A673 (cell line): ENCODE measurements at regions not wholly inside any gene's neighbourhood (a gene's known extent, or its start where the extent isn't known, plus 50 kb on each side); places are given as distances from the start of the nearest gene placed in this dataset.

Source experiments
- BruUV-seq: library from RNA; stranded (reverse); fragments of 400-500 nt; replicated peaks from 2 replicates; lab custom pipeline; 2021; lab: Mats Ljungman, UMichigan
- CTCF ChIA-PET: fragments of 300-600 bp; sonication (Branson Sonifier 250); formaldehyde crosslinking; loops from one replicate; lab custom pipeline; 2022; ENCODE audit warnings: antibody characterized with exemption; lab: Charles Lee
- POLR2A ChIA-PET: fragments of 300-600 bp; sonication (Branson Sonifier 250); formaldehyde crosslinking; loops from one replicate; lab custom pipeline; 2022; ENCODE audit warnings: antibody characterized with exemption; ENCODE audit not compliant: low non-redundant PET; lab: Charles Lee
- DNase-seq: peaks from one replicate; pipeline ENCODE4 v3.0.0-alpha.2; 2015; ENCODE audit warnings: low spot score
- H3K27ac ChIP-seq: fragments of 200-600 bp; sonication (generic); 2 replicates; pipeline ENCODE4 v1.5.1; 2016; ENCODE audit warnings: mixed run types, low read depth, mild to moderate bottlenecking, mixed read lengths, antibody characterized with exemption, low read length; ENCODE audit not compliant: poor library complexity, severe bottlenecking
- H3K27me3 ChIP-seq: fragments of 200-600 bp; sonication (generic); replicated peaks from 2 replicates; pipeline ENCODE4 v1.6.1; 2017; ENCODE audit warnings: mixed run types, low read depth, mild to moderate bottlenecking, mixed read lengths, antibody characterized with exemption, low read length; ENCODE audit not compliant: insufficient read depth, poor library complexity
- H3K36me3 ChIP-seq: fragments of 200-600 bp; sonication (generic); 2 replicates; pipeline ENCODE4 v1.6.1; 2016; ENCODE audit warnings: mixed run types, mild to moderate bottlenecking, mixed read lengths, antibody characterized with exemption, low read length; ENCODE audit not compliant: insufficient read depth, poor library complexity, severe bottlenecking
- H3K4me1 ChIP-seq: fragments of 200-600 bp; sonication (generic); 2 replicates; pipeline ENCODE4 v1.6.1; 2017; ENCODE audit warnings: mixed run types, mild to moderate bottlenecking, mixed read lengths, antibody characterized with exemption, low read length; ENCODE audit not compliant: insufficient read depth, poor library complexity, severe bottlenecking
- H3K4me3 ChIP-seq: fragments of 200-600 bp; sonication (generic); 2 replicates; pipeline ENCODE4 v1.5.1; 2016; ENCODE audit warnings: low read depth, mixed run types, mild to moderate bottlenecking, mixed read lengths, low read length; ENCODE audit not compliant: poor library complexity, severe bottlenecking
- H3K9me3 ChIP-seq: fragments of 200-600 bp; sonication (generic); 2 replicates; pipeline ENCODE4 v1.6.1; 2016; ENCODE audit warnings: mixed run types, low read depth, mild to moderate bottlenecking, mixed read lengths, antibody characterized with exemption, low read length; ENCODE audit not compliant: poor library complexity, severe bottlenecking
- EZH2 ChIP-seq: fragments of 200-600 bp; sonication (generic); IDR thresholded peaks from 2 replicates; pipeline ENCODE4 v1.6.1; 2017; ENCODE audit warnings: borderline replicate concordance, low read depth, mild to moderate bottlenecking, mixed read lengths, antibody characterized with exemption, low read length; ENCODE audit not compliant: poor library complexity, severe bottlenecking
- intact Hi-C: fragments of 100-400 bp; cut with micrococcal nuclease; formaldehyde crosslinking; loops from one replicate; pipeline ENCODE4 v1.10.0; 2022; ENCODE audit not compliant: unreplicated experiment
- TF ChIP-seq, protein P1 (sequence below): fragments of 300-800, 200-600 bp; sonication (generic); conservative IDR thresholded peaks from 2 replicates; pipeline ENCODE4 v1.5.1; 2017; ENCODE audit warnings: low read depth, mild to moderate bottlenecking, antibody characterized with exemption, low read length, moderate library complexity, mixed read lengths

- CTCF ChIA-PET = no interaction called here
- TF ChIP-seq, protein P1, sequence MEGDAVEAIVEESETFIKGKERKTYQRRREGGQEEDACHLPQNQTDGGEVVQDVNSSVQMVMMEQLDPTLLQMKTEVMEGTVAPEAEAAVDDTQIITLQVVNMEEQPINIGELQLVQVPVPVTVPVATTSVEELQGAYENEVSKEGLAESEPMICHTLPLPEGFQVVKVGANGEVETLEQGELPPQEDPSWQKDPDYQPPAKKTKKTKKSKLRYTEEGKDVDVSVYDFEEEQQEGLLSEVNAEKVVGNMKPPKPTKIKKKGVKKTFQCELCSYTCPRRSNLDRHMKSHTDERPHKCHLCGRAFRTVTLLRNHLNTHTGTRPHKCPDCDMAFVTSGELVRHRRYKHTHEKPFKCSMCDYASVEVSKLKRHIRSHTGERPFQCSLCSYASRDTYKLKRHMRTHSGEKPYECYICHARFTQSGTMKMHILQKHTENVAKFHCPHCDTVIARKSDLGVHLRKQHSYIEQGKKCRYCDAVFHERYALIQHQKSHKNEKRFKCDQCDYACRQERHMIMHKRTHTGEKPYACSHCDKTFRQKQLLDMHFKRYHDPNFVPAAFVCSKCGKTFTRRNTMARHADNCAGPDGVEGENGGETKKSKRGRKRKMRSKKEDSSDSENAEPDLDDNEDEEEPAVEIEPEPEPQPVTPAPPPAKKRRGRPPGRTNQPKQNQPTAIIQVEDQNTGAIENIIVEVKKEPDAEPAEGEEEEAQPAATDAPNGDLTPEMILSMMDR = no peak
- TF ChIP-seq EZH2 = no peak
- Histone ChIP-seq H3K4me3 (no peak overlapping the region), H3K4me1 (no peaks in the 10 kb centered on the region), H3K9me3 (no peaks in the 10 kb centered on the region), H3K27me3 (no peaks in the 10 kb centered on the region), H3K27ac (no peak overlapping the region), H3K36me3 (no peaks in the 10 kb centered on the region)
- intact Hi-C loops = no loop called here
- POLR2A ChIA-PET = no interaction called here
- no TSS peak for BruUV-seq
- DNase-seq = no peak
These were observed 55.8 kb upstream of the SPATA13 start for GRCh38 chr13:24104723-24105122.

DNA sequence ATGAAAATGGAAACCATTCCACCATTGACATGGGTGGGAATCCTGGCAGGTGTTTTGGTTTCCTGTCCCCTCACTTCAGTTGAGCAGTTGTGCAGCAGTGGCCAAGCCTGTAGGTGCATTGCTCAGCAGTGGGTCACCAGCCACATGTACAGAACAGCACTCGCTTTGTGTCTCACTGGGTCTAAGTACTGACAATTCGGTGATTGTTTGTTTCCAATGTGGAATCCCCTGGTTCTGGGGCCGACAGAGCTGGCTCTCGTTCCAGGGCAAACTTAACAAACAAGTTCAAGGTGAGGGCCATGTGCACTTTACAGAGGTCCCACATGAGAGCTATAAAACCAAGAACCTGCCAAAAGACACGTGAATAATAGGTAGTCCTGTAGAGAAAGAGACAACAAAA is 54.1 kb upstream of the SPATA13 start:
- Histone ChIP-seq H3K4me1 (no peaks in the 10 kb centered on the region), H3K4me3 (no peak overlapping the region), H3K27ac (no peak overlapping the region), H3K9me3 (no peaks in the 10 kb centered on the region), H3K36me3 (no peaks in the 10 kb centered on the region), H3K27me3 (no peaks in the 10 kb centered on the region)
- TF ChIP-seq, protein P1 = no peak
- no peak for TF ChIP-seq EZH2
- CTCF ChIA-PET = no interaction called here
- DNase-seq = no peak
- intact Hi-C loops = no loop called here
- POLR2A ChIA-PET = interaction anchor here (0.6 kb wide), 1 partner anchor 1347 kb away, joined by 4 read pairs; no protein-coding TSS in a partner anchor
- no TSS peak for BruUV-seq

DNA sequence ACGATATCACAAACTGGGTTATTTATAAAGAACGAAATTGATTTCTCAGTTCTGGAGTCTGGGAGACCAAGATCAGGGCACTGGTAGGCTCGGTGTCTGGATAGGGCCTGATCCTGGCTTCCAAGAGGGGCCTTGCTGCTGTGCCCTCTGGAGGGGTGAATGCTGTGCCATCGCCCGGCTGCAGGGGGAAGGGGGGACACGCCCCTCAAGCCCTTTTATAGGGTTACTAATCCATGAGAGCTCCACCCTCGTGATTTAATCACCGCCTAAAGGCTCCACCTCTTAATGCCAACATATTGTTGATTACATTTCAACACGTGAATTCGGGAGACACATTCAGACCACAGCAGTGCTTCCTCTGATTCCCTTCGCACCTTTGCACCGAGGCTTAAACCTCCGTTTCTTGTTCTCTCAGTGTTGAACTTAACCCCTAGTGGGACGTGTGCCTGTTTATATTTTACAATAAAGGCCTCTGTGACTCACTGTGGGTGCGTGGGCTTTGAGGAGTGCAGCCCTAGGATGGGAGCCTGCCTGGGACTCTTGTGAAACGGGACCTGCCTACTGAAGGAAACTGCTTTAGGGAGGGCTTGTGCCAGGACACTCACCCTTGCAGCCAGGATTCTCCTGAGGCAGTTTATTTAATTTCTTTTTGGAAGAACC is 52.4 kb upstream of the SPATA13 start:
- intact Hi-C loops = no loop called here
- H3K27me3 ChIP-seq = no peaks in the 10 kb centered on the region
- DNase-seq = no peak
- no peaks in the 10 kb centered on the region for H3K9me3 ChIP-seq
- POLR2A ChIA-PET = no interaction called here
- H3K27ac ChIP-seq = no peak overlapping the region
- no TSS peak for BruUV-seq
- TF ChIP-seq EZH2 = no peak
- TF ChIP-seq, protein P1 = no peak
- no peaks in the 10 kb centered on the region for H3K4me1 ChIP-seq
- H3K36me3 ChIP-seq = no peaks in the 10 kb centered on the region
- CTCF ChIA-PET = no interaction called here
- no peak overlapping the region for H3K4me3 ChIP-seq
